Activated CD8-positive, alpha-beta T cell treated with anti-CD3 and anti-CD28 coated beads for 36 hours (primary cell): ENCODE measurements at regions not wholly inside any gene's neighbourhood (a gene's known extent, or its start where the extent isn't known, plus 50 kb on each side); places are given as distances from the start of the nearest gene placed in this dataset.

Source experiments
- ATAC-seq: fragments of 200-7000 bp; cut with Tn5 transposase; one replicate; pipeline ENCODE4 v1.10.0; 2021; ENCODE audit warnings: mild to moderate bottlenecking, moderate library complexity
- CTCF ChIA-PET: fragments of 350-600 bp; sonication (Branson Sonifier 250); formaldehyde crosslinking; loops from one replicate; lab custom pipeline; 2021; ENCODE audit warnings: antibody characterized with exemption; lab: Charles Lee
- POLR2A ChIA-PET: fragments of 350-600 bp; sonication (Branson Sonifier 250); formaldehyde crosslinking; loops from one replicate; lab custom pipeline; 2021; ENCODE audit warnings: antibody characterized with exemption; lab: Charles Lee
- DNase-seq: peaks from one replicate; pipeline ENCODE4 v3.0.0-alpha.2; 2020
- H3K27ac Mint-ChIP-seq: one replicate; pipeline ENCODE4 v1.8.0; 2021; ENCODE audit warnings: mild to moderate bottlenecking, mixed read lengths
- H3K27me3 Mint-ChIP-seq: one replicate; pipeline ENCODE4 v1.8.0; 2021; ENCODE audit warnings: mixed read lengths
- H3K36me3 Mint-ChIP-seq: one replicate; pipeline ENCODE4 v1.8.0; 2021; ENCODE audit warnings: low read depth, mixed read lengths
- H3K4me1 Mint-ChIP-seq: one replicate; pipeline ENCODE4 v1.8.0; 2021; ENCODE audit warnings: low read depth, mixed read lengths
- H3K4me3 Mint-ChIP-seq: one replicate; pipeline ENCODE4 v1.8.0; 2021; ENCODE audit warnings: mild to moderate bottlenecking, moderate library complexity, mixed read lengths
- H3K9me3 Mint-ChIP-seq: one replicate; pipeline ENCODE4 v1.8.0; 2021; ENCODE audit warnings: mixed read lengths
- CTCF ChIP-seq: fragments of 200-600 bp; IDR thresholded peaks from one replicate; pipeline ENCODE4 v1.8.0; 2022; ENCODE audit warnings: antibody characterized with exemption, mild to moderate bottlenecking
- intact Hi-C: fragments of 100-400 bp; cut with micrococcal nuclease; formaldehyde crosslinking; loops from one replicate; pipeline ENCODE4 v1.10.0; 2022

DNA sequence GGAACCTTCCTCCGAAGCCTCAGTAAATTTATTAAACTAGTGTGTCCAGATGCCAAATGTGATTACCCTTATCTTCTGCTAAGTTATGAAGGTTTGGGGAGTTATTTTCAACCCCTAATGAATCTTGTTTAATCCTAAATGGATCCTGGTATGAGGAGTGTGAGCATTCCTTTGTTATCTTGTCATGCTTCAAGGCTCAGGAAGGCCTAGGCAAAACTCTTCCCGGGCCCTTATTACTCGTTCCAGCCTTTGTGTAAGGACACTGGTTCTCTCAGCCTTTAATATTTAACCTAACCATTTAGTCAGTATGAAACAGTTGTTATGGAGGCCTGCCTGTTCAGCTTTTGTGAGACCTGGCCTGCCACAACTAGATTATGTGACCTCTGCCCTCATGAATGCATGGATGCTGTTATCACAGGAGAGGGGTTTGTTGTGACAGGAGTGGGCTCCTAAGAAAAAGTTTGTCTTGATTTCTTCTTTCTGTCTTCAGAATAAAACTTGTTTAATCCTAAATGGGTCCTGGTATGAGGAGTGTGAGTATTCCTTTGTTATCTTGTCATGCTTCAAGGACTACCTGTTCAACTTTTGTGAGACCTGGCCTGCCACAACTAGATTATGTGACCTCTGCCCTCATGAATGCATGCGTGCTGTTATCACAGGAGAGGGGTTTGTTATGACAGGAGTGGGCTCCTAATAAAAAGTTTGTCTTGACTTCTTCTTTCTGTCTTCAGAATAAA, 181.7 kb downstream of the SLC39A8 start:
- Mint-ChIP-seq H3K4me1 (no peaks in the 10 kb centered on the region), H3K27me3 (no peaks in the 10 kb centered on the region), H3K36me3 (no peaks in the 10 kb centered on the region), H3K4me3 (no peak overlapping the region), H3K27ac (no peak overlapping the region), H3K9me3 (no peaks in the 10 kb centered on the region)
- TF ChIP-seq CTCF: no peak
- CTCF ChIA-PET: no interaction called here
- intact Hi-C loops: no loop called here
- no peak for DNase-seq
- POLR2A ChIA-PET: no interaction called here
- ATAC-seq: no peak

- DNase-seq (no peak), ATAC-seq (no peak)
- POLR2A ChIA-PET: no interaction called here
- H3K4me3 Mint-ChIP-seq: no peak overlapping the region
- H3K27me3 Mint-ChIP-seq: no peaks in the 10 kb centered on the region
- no peak overlapping the region for H3K27ac Mint-ChIP-seq
- CTCF ChIA-PET: no interaction called here
- H3K36me3 Mint-ChIP-seq: no peaks in the 10 kb centered on the region
- intact Hi-C loops: no loop called here
- TF ChIP-seq CTCF: no peak
- no peaks in the 10 kb centered on the region for H3K4me1 Mint-ChIP-seq
- no peaks in the 10 kb centered on the region for H3K9me3 Mint-ChIP-seq
Observed at GRCh38 chr4:102157984-102158383, 187.3 kb downstream of the SLC39A8 start.

DNA sequence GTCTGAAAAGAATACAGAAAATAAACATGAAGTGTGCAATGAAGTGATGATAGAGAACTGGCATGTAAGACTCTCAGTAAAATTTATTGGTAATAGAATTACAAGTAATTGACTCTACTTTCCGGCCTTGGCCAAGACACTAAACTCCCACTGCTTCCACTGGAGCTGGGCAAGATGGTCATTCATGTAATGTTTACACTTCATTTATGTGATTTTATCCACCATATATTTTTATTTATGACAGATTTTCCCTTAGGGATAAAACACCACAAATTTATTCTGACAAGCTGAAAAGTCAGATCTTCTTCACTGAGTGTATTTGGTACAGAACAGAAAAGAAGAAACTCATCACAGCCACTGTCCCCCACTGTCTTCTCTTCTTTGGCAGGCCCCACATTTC, 191.9 kb downstream of the SLC39A8 start:
- H3K4me1 Mint-ChIP-seq: no peaks in the 10 kb centered on the region
- no peak overlapping the region for H3K27ac Mint-ChIP-seq
- no peaks in the 10 kb centered on the region for H3K27me3 Mint-ChIP-seq
- ATAC-seq (no peak), DNase-seq (no peak)
- CTCF ChIA-PET: no interaction called here
- no peak for TF ChIP-seq CTCF
- no peak overlapping the region for H3K4me3 Mint-ChIP-seq
- intact Hi-C loops: no loop called here
- no peaks in the 10 kb centered on the region for H3K9me3 Mint-ChIP-seq
- H3K36me3 Mint-ChIP-seq: no peaks in the 10 kb centered on the region
- POLR2A ChIA-PET: no interaction called here

GRCh38 chr4:102151696-102152095, 193.6 kb downstream of the SLC39A8 start:
- no peak overlapping the region for H3K4me3 Mint-ChIP-seq
- DNase-seq (no peak), ATAC-seq (no peak)
- H3K27ac Mint-ChIP-seq: no peak overlapping the region
- CTCF ChIA-PET: no interaction called here
- TF ChIP-seq CTCF: no peak
- intact Hi-C loops: no loop called here
- no peaks in the 10 kb centered on the region for H3K27me3 Mint-ChIP-seq
- no peaks in the 10 kb centered on the region for H3K4me1 Mint-ChIP-seq
- POLR2A ChIA-PET: no interaction called here
- H3K9me3 Mint-ChIP-seq: no peaks in the 10 kb centered on the region
- H3K36me3 Mint-ChIP-seq: no peaks in the 10 kb centered on the region

- H3K27ac Mint-ChIP-seq: no peak overlapping the region
- ChIA-PET POLR2A (no interaction called here), CTCF (no interaction called here)
- ATAC-seq (no peak), DNase-seq (no peak)
- H3K36me3 Mint-ChIP-seq: no peaks in the 10 kb centered on the region
- H3K9me3 Mint-ChIP-seq: no peaks in the 10 kb centered on the region
- H3K27me3 Mint-ChIP-seq: peaks cover 2% of the 10 kb centered on the region
- intact Hi-C loops: no loop called here
- no peaks in the 10 kb centered on the region for H3K4me1 Mint-ChIP-seq
- no peak for TF ChIP-seq CTCF
- H3K4me3 Mint-ChIP-seq: no peak overlapping the region
Observed at GRCh38 chr4:102143433-102143832, 201.8 kb downstream of the SLC39A8 start.
